CD14-positive monocyte (primary cell): ENCODE measurements at regions not wholly inside any gene's neighbourhood (a gene's known extent, or its start where the extent isn't known, plus 50 kb on each side); places are given as distances from the start of the nearest gene placed in this dataset.
"Not testable (repeated sequence)": the region's sequence is repeated elsewhere in the genome, so short reads cannot be mapped to it uniquely, and the experiment has no call there.

ENCODE experiments used
- DNase-seq, 3 donors: peaks; one replicate each; pipeline ENCODE4 v3.0.0-alpha.2; 2011 to 2022
- H2AFZ ChIP-seq: 2 replicates; pipeline ENCODE4 v1.6.0; 2012; ENCODE audit warnings: mild to moderate bottlenecking, low read depth, low read length, inconsistent platforms; ENCODE audit not compliant: insufficient read depth, poor library complexity, severe bottlenecking
- H3K27ac ChIP-seq, 2 donors: 1 replicate in 1 of 2; 2 replicates in 1 of 2; pipeline ENCODE4 v1.5.1; 2012 to 2013; ENCODE audit warnings: low read length in 2 of 2, control low read depth in 1 of 2, inconsistent platforms in 1 of 2, low read depth in 1 of 2, mild to moderate bottlenecking in 1 of 2
- H3K27me3 ChIP-seq, 2 donors: one replicate each; pipeline versions ENCODE4 v1.6.0 to v1.6.1; 2011 to 2013; ENCODE audit warnings: low read length in 2 of 2; ENCODE audit not compliant: control insufficient read depth in 2 of 2, insufficient read depth in 2 of 2
- H3K36me3 ChIP-seq, 2 donors: replicated peaks in 1 of 2; 1 replicate in 1 of 2; 2 replicates in 1 of 2; pipeline versions ENCODE4 v1.5.1 to v1.6.1; 2012 to 2013; ENCODE audit warnings: low read length in 2 of 2, control low read depth in 1 of 2, inconsistent platforms in 1 of 2, mild to moderate bottlenecking in 1 of 2; ENCODE audit not compliant: insufficient read depth in 2 of 2, control insufficient read depth in 1 of 2
- H3K4me1 ChIP-seq, 2 donors: 1 replicate in 1 of 2; 2 replicates in 1 of 2; pipeline versions ENCODE4 v1.5.1 to v1.6.1; 2012 to 2013; ENCODE audit warnings: low read length in 2 of 2, control low read depth in 1 of 2, inconsistent platforms in 1 of 2, mild to moderate bottlenecking in 1 of 2, moderate library complexity in 1 of 2; ENCODE audit not compliant: insufficient read depth in 2 of 2, control insufficient read depth in 1 of 2
- H3K4me2 ChIP-seq: replicated peaks from 2 replicates; pipeline ENCODE3; 2012; ENCODE audit warnings: low read length, moderate library complexity, mild to moderate bottlenecking; ENCODE audit not compliant: poor library complexity, severe bottlenecking; ENCODE audit errors: extremely low read depth
- H3K4me3 ChIP-seq, 3 experiments: fragments of 200-600 bp in 1 of 3; sonication (generic) in 1 of 3; replicated peaks in 1 of 3; 1 replicate in 2 of 3; 2 replicates in 1 of 3; pipeline ENCODE4 v1.5.1; 2011 to 2013; ENCODE audit warnings: low read length in 3 of 3, mild to moderate bottlenecking in 3 of 3, control low read depth in 2 of 3, low read depth in 2 of 3, inconsistent platforms in 1 of 3, moderate library complexity in 1 of 3
- H3K79me2 ChIP-seq: 2 replicates; pipeline ENCODE4 v1.6.0; 2012; ENCODE audit warnings: mild to moderate bottlenecking, control low read depth, inconsistent platforms, low read length, moderate library complexity; ENCODE audit not compliant: insufficient read depth
- H3K9ac ChIP-seq: 2 replicates; pipeline ENCODE4 v1.6.0; 2017; ENCODE audit warnings: low read length, mild to moderate bottlenecking; ENCODE audit not compliant: insufficient read depth, poor library complexity, severe bottlenecking
- H3K9me3 ChIP-seq, 2 donors: replicated peaks in 1 of 2; 1 replicate in 1 of 2; 2 replicates in 1 of 2; pipeline versions ENCODE4 v1.5.1 to v1.6.1; 2012 to 2013; ENCODE audit warnings: low read length in 2 of 2, control low read depth in 1 of 2; ENCODE audit not compliant: control insufficient read depth in 1 of 2, insufficient read depth in 1 of 2
- H4K20me1 ChIP-seq: 2 replicates; pipeline ENCODE4 v1.6.0; 2012; ENCODE audit warnings: mild to moderate bottlenecking, low read length, control low read depth, moderate library complexity; ENCODE audit not compliant: insufficient read depth
- H3K27ac Mint-ChIP-seq, 7 donors: one replicate each; pipeline ENCODE4 v1.8.0; 2020; ENCODE audit warnings: mild to moderate bottlenecking in 7 of 7, mixed read lengths in 7 of 7, moderate library complexity in 6 of 7, inconsistent platforms in 2 of 7
- H3K27me3 Mint-ChIP-seq, 3 donors: one replicate each; pipeline ENCODE4 v1.8.0; 2021 to 2022; ENCODE audit warnings: low read depth in 3 of 3, mild to moderate bottlenecking in 3 of 3, mixed read lengths in 3 of 3, moderate library complexity in 3 of 3, inconsistent platforms in 1 of 3
- H3K36me3 Mint-ChIP-seq, 2 donors: one replicate each; pipeline ENCODE4 v1.8.0; 2020; ENCODE audit warnings: mixed read lengths in 2 of 2, inconsistent platforms in 1 of 2, mild to moderate bottlenecking in 1 of 2
- H3K4me1 Mint-ChIP-seq: one replicate; pipeline ENCODE4 v1.8.0; 2020; ENCODE audit warnings: mild to moderate bottlenecking, mixed read lengths
- H3K4me3 Mint-ChIP-seq, 2 donors: one replicate each; pipeline ENCODE4 v1.8.0; 2020; ENCODE audit warnings: mild to moderate bottlenecking in 2 of 2, mixed read lengths in 2 of 2, moderate library complexity in 1 of 2
- H3K9me3 Mint-ChIP-seq, 7 donors: one replicate each; pipeline ENCODE4 v1.8.0; 2020 to 2022; ENCODE audit warnings: mixed read lengths in 7 of 7, mild to moderate bottlenecking in 6 of 7, moderate library complexity in 6 of 7, inconsistent platforms in 2 of 7
- WGBS: methylation state at CpG from one replicate; pipeline ENCODE4 v1.1.5; 2013; ENCODE audit warnings: missing lambda C conversion rate; ENCODE audit not compliant: insufficient coverage; 5-methylcytosine and 5-hydroxymethylcytosine counted together
- intact Hi-C, 2 donors: fragments of 100-400 bp; cut with micrococcal nuclease; formaldehyde crosslinking; loops; one replicate each; pipeline versions ENCODE4 v1.15.0 to v1.15.1; 2023
- TF ChIP-seq, protein P1 (sequence below): fragments of 200-600 bp; IDR thresholded peaks from one replicate; pipeline ENCODE4 v1.8.0; 2022; ENCODE audit warnings: antibody characterized with exemption, mild to moderate bottlenecking

DNA sequence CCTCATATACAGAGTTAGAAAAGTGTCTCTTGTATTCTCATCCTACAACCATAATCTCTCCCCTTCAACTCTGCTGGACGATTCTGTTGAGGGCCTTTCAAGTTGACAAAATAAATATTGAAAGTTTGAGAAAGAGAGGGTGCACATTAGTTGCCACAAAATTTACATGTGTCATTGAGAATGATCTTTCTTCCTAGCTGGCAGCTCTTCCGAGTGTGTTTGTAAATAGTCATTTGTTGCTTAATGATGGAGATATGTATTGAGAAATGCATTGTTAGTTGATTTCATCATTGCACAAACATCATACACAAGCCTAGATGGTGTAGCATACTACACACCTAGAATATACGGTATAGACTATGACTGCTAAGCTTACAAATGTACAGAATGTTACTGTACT, 632.8 kb upstream of the AMOT start:
- no peaks in the 10 kb centered on the region for H3K4me1 ChIP-seq
- H3K36me3 ChIP-seq: no peaks in the 10 kb centered on the region
- no peaks in the 10 kb centered on the region for H3K9me3 ChIP-seq
- intact Hi-C loops: no loop called here
- no peaks in the 10 kb centered on the region for H4K20me1 ChIP-seq
- H3K27ac ChIP-seq: no peak overlapping the region
- WGBS: no CpG with 5 or more reads among the region's 3 CpGs
- H2AFZ ChIP-seq: no peak overlapping the region
- H3K4me2 ChIP-seq: no peak overlapping the region
- no peak overlapping the region for H3K9ac ChIP-seq
- H3K36me3 Mint-ChIP-seq: no peaks in the 10 kb centered on the region
- peaks cover 0 to 3% (median 1%) of the 10 kb centered on the region in 7 donors for H3K9me3 Mint-ChIP-seq
- no peak overlapping the region for H3K4me3 Mint-ChIP-seq
- no peak overlapping the region for H3K4me3 ChIP-seq
- no peak overlapping the region for H3K27ac Mint-ChIP-seq
- H3K4me1 Mint-ChIP-seq: no peaks in the 10 kb centered on the region
- no peaks in the 10 kb centered on the region for H3K79me2 ChIP-seq
- no peaks in the 10 kb centered on the region for H3K27me3 ChIP-seq
- TF ChIP-seq, protein P1, sequence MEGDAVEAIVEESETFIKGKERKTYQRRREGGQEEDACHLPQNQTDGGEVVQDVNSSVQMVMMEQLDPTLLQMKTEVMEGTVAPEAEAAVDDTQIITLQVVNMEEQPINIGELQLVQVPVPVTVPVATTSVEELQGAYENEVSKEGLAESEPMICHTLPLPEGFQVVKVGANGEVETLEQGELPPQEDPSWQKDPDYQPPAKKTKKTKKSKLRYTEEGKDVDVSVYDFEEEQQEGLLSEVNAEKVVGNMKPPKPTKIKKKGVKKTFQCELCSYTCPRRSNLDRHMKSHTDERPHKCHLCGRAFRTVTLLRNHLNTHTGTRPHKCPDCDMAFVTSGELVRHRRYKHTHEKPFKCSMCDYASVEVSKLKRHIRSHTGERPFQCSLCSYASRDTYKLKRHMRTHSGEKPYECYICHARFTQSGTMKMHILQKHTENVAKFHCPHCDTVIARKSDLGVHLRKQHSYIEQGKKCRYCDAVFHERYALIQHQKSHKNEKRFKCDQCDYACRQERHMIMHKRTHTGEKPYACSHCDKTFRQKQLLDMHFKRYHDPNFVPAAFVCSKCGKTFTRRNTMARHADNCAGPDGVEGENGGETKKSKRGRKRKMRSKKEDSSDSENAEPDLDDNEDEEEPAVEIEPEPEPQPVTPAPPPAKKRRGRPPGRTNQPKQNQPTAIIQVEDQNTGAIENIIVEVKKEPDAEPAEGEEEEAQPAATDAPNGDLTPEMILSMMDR: no peak
- no peak for DNase-seq
- peaks cover 0 to 1% (median 0%) of the 10 kb centered on the region in 3 donors for H3K27me3 Mint-ChIP-seq

DNA sequence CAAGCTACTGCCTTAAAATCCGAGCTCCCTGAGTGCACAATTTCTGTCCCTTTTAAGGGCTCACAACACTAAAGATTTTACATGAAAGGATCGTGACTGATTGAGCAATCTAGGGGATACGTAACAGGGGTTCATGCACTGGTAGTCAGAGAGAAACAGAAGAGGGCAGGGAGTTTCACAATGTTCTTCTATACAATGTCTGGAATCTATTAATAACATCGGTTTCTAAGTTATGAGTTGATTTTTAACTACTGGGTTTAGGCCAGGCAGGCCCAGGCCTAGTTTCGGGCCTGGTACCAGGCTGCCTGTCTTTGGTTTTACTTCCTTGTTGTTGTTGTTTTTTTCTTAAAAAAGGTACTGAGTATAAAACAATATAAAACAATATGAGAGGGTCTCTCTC, 632.4 kb upstream of the AMOT start:
- DNase-seq, intact Hi-C loops, H3K36me3 ChIP-seq, H3K27ac ChIP-seq, H3K79me2 ChIP-seq, H3K9ac ChIP-seq, H3K27me3 ChIP-seq, H4K20me1 ChIP-seq, H3K27ac Mint-ChIP-seq, H2AFZ ChIP-seq, H3K4me3 Mint-ChIP-seq, H3K4me1 Mint-ChIP-seq, H3K9me3 Mint-ChIP-seq, H3K4me1 ChIP-seq, H3K4me3 ChIP-seq, H3K27me3 Mint-ChIP-seq, H3K36me3 Mint-ChIP-seq, H3K4me2 ChIP-seq, H3K9me3 ChIP-seq: not testable (repeated sequence)
- WGBS: no CpG with 5 or more reads among the region's 5 CpGs
